MM.1S (cell line): ENCODE measurements at regions not wholly inside any gene's neighbourhood (a gene's known extent, or its start where the extent isn't known, plus 50 kb on each side); places are given as distances from the start of the nearest gene placed in this dataset.

ENCODE experiments used
- DNase-seq: peaks from one replicate; pipeline ENCODE4 v3.0.0-alpha.2; 2015
- H2AFZ ChIP-seq: fragments of 300-600 bp; sonication (generic); 2 replicates; pipeline ENCODE4 v1.6.0; 2016; ENCODE audit warnings: antibody characterized with exemption, low read length
- H3F3A ChIP-seq: fragments of 300-600 bp; sonication (generic); 2 replicates; pipeline ENCODE4 v1.6.1; 2016; ENCODE audit warnings: mild to moderate bottlenecking, antibody characterized with exemption, low read length, moderate library complexity, mixed read lengths; ENCODE audit not compliant: insufficient read depth
- H3K27ac ChIP-seq: fragments of 300-600 bp; sonication (generic); 2 replicates; pipeline ENCODE4 v1.5.1; 2016; ENCODE audit warnings: mild to moderate bottlenecking, low read length
- H3K27me3 ChIP-seq: fragments of 300-600 bp; sonication (generic); replicated peaks from 2 replicates; pipeline ENCODE4 v1.6.0; 2016; ENCODE audit warnings: low read length; ENCODE audit not compliant: insufficient read depth
- H3K36me3 ChIP-seq: fragments of 300-600 bp; sonication (generic); replicated peaks from 2 replicates; pipeline ENCODE4 v1.6.1; 2016; ENCODE audit warnings: mild to moderate bottlenecking, low read length, mixed read lengths; ENCODE audit not compliant: insufficient read depth
- H3K4me1 ChIP-seq: fragments of 300-600 bp; sonication (generic); 2 replicates; pipeline ENCODE4 v1.6.1; 2016; ENCODE audit warnings: low read length, mixed read lengths
- H3K4me2 ChIP-seq: fragments of 300-600 bp; sonication (generic); 2 replicates; pipeline ENCODE4 v1.6.0; 2016; ENCODE audit warnings: low read depth, low read length
- H3K4me3 ChIP-seq: fragments of 300-600 bp; sonication (generic); 2 replicates; pipeline ENCODE4 v1.5.1; 2016; ENCODE audit warnings: low read length, mixed read lengths
- H3K79me2 ChIP-seq: fragments of 300-600 bp; sonication (generic); 2 replicates; pipeline ENCODE4 v1.6.1; 2016; ENCODE audit warnings: mixed run types, low read length, mixed read lengths
- H3K9ac ChIP-seq: fragments of 300-600 bp; sonication (generic); 2 replicates; pipeline ENCODE4 v1.6.1; 2016; ENCODE audit warnings: low read length, mixed read lengths
- H3K9me2 ChIP-seq: fragments of 300-600 bp; sonication (generic); replicated peaks from 2 replicates; pipeline ENCODE4 v1.6.1; 2016; ENCODE audit warnings: mild to moderate bottlenecking, low read length, mixed read lengths; ENCODE audit not compliant: insufficient read depth
- H3K9me3 ChIP-seq: fragments of 300-600 bp; sonication (generic); replicated peaks from 2 replicates; pipeline ENCODE4 v1.6.1; 2016; ENCODE audit warnings: mild to moderate bottlenecking, low read length, mixed read lengths; ENCODE audit not compliant: insufficient read depth
- H4K20me1 ChIP-seq: fragments of 300-600 bp; sonication (generic); 2 replicates; pipeline ENCODE4 v1.6.1; 2016; ENCODE audit warnings: mild to moderate bottlenecking, low read length, moderate library complexity, mixed read lengths; ENCODE audit not compliant: insufficient read depth
- CTCF ChIP-seq: fragments of 300-600 bp; sonication (generic); IDR thresholded peaks from 2 replicates; pipeline ENCODE4 v1.5.1; 2016; ENCODE audit warnings: antibody characterized with exemption, low read length, mixed read lengths
- EZH2 ChIP-seq: fragments of 300-600 bp; sonication (generic); optimal IDR thresholded peaks from 2 replicates; pipeline ENCODE3; 2017; ENCODE audit warnings: low read depth, mild to moderate bottlenecking, antibody characterized with exemption, low read length, mixed read lengths
- EZH2phosphoT487 ChIP-seq: fragments of 300-600 bp; sonication (generic); IDR thresholded peaks from 2 replicates; pipeline ENCODE4 v1.6.1; 2018; ENCODE audit warnings: antibody characterized with exemption, low read length

- no peak for DNase-seq
- no peak overlapping the region for H3K4me2 ChIP-seq
- no peaks in the 10 kb centered on the region for H3K4me1 ChIP-seq
- TF ChIP-seq CTCF (no peak), EZH2phosphoT487 (no peak), EZH2 (no peak)
- no peak overlapping the region for H2AFZ ChIP-seq
- H3K9me3 ChIP-seq, result no peaks in the 10 kb centered on the region
- H3K79me2 ChIP-seq, result no peaks in the 10 kb centered on the region
- no peaks in the 10 kb centered on the region for H3K9me2 ChIP-seq
- H3F3A ChIP-seq, result no peaks in the 10 kb centered on the region
- H3K36me3 ChIP-seq, result no peaks in the 10 kb centered on the region
- H3K27me3 ChIP-seq, result no peaks in the 10 kb centered on the region
- no peaks in the 10 kb centered on the region for H4K20me1 ChIP-seq
- H3K4me3 ChIP-seq, result no peak overlapping the region
- H3K27ac ChIP-seq, result no peak overlapping the region
- H3K9ac ChIP-seq, result no peak overlapping the region
Measured at GRCh38 chr2:6764968-6765723, 100.6 kb downstream of the CMPK2 start.

- Histone ChIP-seq H3K79me2 (no peaks in the 10 kb centered on the region), H3K4me1 (no peaks in the 10 kb centered on the region), H2AFZ (no peak overlapping the region), H4K20me1 (no peaks in the 10 kb centered on the region), H3F3A (no peaks in the 10 kb centered on the region), H3K27ac (no peak overlapping the region), H3K9me3 (no peaks in the 10 kb centered on the region), H3K9me2 (no peaks in the 10 kb centered on the region), H3K4me2 (no peak overlapping the region), H3K4me3 (no peak overlapping the region), H3K36me3 (no peaks in the 10 kb centered on the region), H3K27me3 (no peaks in the 10 kb centered on the region), H3K9ac (no peak overlapping the region)
- TF ChIP-seq EZH2phosphoT487 (no peak), EZH2 (no peak), CTCF (no peak)
- no peak for DNase-seq
Measured at GRCh38 chr2:6769346-6769745, 96.4 kb downstream of the CMPK2 start.

- Histone ChIP-seq H3F3A (no peaks in the 10 kb centered on the region), H3K27me3 (no peaks in the 10 kb centered on the region)
Measured at GRCh38 chr2:6770006-6770405, 95.7 kb downstream of the CMPK2 start.

More at GRCh38 chr2:6770006-6770405, 95.7 kb downstream of the CMPK2 start:
- Histone ChIP-seq H3K9ac (no peak overlapping the region), H3K4me2 (no peak overlapping the region), H4K20me1 (no peaks in the 10 kb centered on the region), H3K4me3 (no peak overlapping the region), H3K9me2 (no peaks in the 10 kb centered on the region), H3K79me2 (no peaks in the 10 kb centered on the region), H3K27ac (no peak overlapping the region), H3K36me3 (no peaks in the 10 kb centered on the region), H3K9me3 (no peaks in the 10 kb centered on the region), H2AFZ (no peak overlapping the region), H3K4me1 (no peaks in the 10 kb centered on the region)
- TF ChIP-seq EZH2phosphoT487 (no peak), CTCF (no peak), EZH2 (no peak)
- DNase-seq, result no peak
